NCI-H1694 (cell line): ENCODE measurements at regions not wholly inside any gene's neighbourhood (a gene's known extent, or its start where the extent isn't known, plus 50 kb on each side); places are given as distances from the start of the nearest gene placed in this dataset.

Experiments used
- DNase-seq: peaks from one replicate; lab custom pipeline; 2025; lab: John Stamatoyannopoulos, UW

- DNase-seq, result no peak
These were observed 126.5 kb upstream of the RUNX3 start for GRCh38 chr1:25056536-25056935.

- DNase-seq, result no peak
These were observed 125.9 kb upstream of the RUNX3 start for GRCh38 chr1:25055961-25056360.

DNA sequence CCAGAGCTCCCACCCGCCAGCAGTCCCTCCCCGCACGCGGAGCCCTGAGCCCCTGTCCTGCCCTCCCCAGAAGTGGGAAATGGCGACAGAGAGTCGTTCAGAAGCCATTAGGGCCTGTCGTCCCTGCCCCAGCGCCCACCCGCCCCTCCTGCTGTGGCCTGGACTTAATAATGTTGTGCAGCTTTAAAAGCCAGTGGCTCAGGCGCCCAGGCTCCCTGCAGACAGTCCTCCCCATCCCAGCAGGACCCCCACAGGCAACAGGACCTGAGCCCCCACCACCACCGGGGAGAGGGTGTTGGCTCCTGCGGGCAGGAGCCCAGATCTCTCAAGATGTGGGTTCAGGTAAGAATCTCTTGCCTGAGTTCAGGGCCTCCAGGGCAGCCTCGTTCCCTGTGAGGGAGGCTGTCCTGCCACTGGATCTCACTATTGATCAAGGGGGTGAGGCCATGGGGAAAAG is 125.3 kb upstream of the RUNX3 start:
- no peak for DNase-seq

DNA sequence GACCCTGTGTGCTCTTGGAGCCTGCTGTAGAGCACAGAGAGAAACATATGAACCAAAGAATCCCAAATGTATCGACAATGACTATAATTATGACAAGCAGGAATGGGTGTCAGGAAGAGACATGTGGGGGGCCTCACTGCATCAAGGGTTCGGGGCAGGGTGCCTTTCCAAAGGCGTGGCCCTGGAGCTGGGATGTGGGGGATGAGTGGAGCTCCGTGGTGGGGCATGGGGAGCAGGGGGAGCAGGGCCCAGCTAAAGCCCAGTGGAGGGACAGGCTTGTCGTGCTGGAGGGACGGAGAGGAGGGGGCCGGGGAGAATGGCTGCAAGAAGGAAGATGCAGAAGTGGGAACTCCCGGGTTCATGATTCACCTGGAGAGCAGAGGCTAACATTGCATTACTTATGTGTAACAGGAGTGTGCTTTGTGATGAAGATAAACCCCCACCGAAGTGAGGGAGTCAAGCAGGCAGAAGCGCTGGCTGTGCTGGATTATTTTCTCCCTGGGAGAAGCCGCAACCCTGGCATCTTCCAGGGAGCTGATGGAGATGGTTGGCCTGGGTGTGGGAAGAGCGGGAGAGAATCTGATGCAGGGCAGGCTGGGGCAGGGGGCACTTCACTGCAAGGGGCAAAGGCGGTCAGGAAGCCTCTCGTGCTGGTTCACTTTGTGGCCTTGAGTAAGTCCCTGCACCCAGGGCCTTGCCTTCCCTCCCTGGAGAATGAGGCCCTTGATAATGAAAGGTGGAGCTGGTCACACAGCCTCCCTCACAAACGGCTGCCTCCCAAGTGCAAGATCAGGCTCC is 124.6 kb upstream of the RUNX3 start:
- DNase-seq, result no peak

- DNase-seq, result no peak
These were observed 123.6 kb upstream of the RUNX3 start for GRCh38 chr1:25053576-25054250.

- no peak for DNase-seq
These were observed 121.8 kb upstream of the RUNX3 start for GRCh38 chr1:25051906-25052305.

DNA sequence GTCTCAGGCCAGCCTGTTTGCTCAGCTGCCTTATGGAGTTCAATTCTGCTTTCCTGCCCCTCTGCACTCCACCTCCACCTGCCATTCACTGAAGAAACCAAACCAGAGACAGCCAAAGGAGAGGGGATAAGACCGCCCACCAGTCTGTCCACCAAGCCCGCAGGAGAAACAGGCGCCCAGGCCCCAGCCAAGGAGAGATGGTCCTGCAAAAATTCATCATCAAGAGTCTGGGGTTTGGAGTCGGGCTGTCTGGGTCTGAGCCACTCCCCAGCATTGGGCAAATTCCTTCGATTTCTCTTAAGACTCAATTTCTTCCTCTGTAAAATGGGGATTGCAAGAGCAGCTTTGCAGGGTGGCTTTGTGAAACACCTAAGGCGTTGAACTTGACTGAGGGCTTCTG is 121.4 kb upstream of the RUNX3 start:
- no peak for DNase-seq

GRCh38 chr1:25050165-25050564 is 120.1 kb upstream of the RUNX3 start:
- DNase-seq, result no peak

GRCh38 chr1:25049190-25049589 is 119.1 kb upstream of the RUNX3 start:
- DNase-seq, result no peak

- DNase-seq, result no peak
These were observed 118.7 kb upstream of the RUNX3 start for GRCh38 chr1:25048728-25049127.

DNA sequence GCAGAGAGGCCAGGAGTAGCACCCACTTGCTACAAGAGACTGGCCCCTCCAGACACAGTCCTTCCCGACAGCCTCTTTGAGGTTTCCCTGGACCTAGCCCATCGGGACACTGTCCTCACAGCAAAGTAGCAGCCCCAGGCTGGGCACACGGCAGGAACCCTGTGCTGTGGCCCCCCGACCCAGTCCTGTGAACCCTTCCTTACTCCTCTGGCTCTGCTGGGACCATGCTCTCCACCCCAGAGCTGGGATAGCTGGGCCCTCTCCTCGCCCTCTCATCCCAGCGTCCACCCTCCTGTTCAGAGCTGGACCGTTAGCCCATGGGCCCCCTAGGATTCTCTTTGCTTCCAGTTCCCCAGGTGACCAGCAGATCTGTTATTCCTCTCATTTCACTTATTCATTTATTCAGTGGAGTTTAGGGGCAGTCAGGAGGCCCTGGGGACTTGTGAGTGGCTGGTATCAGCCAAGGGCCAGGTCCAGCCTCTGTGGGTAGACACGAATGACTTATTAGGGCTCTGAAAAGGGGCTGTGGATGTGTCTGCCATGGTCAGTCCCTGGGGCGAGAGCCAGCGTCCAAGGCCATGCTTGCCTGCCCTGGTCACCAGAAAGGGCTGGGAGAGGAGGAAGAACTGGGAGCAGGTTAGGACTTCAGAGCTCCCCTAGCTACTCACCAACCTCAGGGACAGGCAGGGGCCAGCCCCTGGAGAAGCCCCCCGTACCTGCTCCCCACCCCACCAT is 117.6 kb upstream of the RUNX3 start:
- no peak for DNase-seq

- no peak for DNase-seq
These were observed 116.1 kb upstream of the RUNX3 start for GRCh38 chr1:25046194-25046532.

GRCh38 chr1:25045480-25046193 is 115.6 kb upstream of the RUNX3 start:
- DNase-seq, result no peak

GRCh38 chr1:25043228-25043580 is 113.1 kb upstream of the RUNX3 start:
- no peak for DNase-seq

DNA sequence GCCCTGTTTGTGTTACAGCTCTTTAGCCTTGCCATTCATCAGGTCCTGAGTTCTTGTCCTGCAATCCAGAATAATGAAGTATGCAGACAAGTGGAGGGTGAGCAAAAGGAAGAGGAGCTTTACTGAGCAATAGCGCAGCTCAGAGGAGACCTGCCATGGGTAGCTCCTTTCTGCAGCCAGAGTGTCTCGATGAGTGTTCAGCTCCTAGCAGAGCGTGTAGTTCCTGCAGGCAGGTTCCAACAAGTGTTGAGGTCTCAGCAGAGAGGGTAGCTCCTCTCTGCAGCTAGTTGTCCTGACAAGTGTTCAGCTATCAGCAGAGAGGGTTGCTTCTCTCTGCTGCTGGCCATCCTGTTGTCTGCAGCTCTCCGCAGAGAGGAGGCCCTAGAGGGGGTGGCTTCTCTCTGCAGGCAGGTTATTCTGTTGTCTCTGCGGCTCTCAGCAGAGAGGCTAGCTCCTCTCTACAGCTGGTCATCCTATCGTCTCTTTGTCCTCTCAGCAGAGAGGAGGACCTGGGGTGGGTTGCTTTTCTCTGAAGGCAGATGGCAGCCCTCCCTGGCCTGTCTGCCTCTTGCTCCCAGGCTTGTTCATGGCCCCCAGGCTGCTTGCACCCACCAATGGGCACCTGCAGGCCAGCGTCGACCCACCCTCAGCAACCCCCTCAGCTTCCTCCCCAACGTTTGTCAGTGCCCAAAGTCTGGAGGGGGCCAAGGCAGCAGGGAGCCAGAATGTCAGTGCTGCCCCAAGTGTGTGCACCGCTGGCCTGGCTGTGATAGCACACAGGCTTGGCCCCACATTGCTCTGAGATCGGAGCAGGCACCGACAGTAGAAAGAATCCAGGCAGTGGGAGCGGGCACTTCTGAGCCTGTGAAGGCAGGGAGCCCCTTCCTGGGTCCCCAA is 112.5 kb upstream of the RUNX3 start:
- DNase-seq, result no peak

GRCh38 chr1:25041916-25042315 is 111.8 kb upstream of the RUNX3 start:
- DNase-seq, result no peak

DNA sequence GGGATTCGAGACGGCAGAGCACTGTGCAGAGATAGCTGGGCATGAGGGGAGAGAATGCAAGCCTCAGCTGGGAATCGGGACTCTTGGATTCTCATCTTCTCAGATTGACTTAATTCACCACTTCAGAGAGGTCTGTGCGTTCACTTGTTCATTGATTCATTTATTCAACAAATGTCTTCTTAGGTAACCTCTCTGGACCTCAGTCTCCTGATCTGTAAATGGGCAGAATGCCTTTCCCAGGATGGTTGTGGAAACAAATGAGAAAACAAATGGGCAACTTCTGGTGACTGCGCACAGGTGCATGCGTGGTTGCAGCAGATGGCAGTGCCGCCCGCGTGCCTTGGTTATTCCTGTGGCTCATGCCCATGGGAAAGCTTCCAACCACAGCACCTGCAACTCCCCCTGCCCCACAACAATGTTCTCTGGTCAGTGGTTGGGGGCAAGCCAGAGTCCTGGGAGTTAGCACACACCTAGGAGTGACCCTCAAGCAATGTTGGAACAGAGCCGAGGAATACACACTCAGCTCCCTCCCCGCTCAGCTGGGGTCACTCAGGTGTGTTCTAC is 110.1 kb upstream of the RUNX3 start:
- DNase-seq, result no peak

DNA sequence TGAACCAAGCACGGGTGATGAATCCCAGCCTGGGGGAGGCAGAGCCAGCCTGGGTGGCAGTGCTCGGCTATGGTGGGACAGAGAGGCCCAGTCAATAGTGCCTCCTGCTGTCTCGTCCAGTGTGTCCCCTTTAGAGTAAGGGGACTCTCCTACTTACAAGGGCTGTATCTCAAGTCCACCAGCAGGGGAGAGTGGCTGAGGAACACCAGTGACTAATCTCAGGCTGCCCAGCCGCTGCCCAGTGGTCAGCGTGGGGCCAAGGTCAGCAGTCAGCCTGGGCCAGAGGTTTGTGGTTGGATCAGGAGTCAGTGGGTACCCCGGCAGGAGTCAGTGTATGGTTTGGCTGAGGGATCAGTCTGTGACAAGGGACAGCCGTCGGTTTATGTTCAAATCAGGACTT is 109.2 kb upstream of the RUNX3 start:
- no peak for DNase-seq

GRCh38 chr1:25038699-25039098 is 108.6 kb upstream of the RUNX3 start:
- DNase-seq, result no peak

DNA sequence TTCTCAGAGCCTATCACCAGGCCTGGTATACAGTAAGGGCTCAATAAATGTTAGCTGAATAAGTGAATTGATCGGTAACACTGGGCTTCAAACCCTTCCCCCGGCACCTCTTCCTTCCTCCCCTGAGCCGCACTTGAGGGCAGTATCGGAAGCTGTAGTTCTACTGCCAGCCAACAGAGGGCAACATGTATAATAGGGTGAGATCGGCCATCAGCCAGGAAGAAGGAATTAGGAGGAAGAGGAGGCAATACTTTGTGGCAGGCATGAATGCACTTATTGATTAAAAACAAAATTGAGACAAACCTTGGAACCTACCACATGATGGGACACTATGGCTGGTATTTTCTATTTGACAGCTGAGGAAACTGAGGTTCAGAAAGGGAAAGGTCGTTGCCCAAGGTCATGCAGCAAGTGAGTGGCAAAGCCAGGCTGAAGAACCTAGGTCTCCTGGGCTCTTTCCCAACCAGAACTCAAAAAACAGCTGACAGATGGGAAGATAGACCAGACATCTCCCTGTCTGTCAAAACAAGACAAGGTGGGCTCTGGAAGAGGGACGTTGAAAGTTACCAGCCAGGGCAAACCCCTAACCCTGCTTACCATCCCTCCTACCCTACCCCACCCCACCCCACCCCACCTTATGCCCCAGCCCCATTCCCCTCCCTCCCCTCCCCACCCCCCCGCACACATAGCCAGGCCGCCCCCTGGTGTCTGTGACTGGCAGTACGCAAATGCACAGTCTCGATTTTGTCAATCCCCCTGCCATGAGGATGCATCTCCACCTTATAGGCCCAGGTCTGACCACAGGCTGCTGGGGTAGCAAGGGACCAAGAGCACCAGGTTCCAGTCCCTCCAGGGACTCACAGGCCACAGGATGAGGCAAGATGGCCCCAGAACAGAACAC is 107.3 kb upstream of the RUNX3 start:
- no peak for DNase-seq
